Mucosa of stomach (tissue), 1 donor: ENCODE measurements at regions not wholly inside any gene's neighbourhood (a gene's known extent, or its start where the extent isn't known, plus 50 kb on each side); places are given as distances from the start of the nearest gene placed in this dataset.
"Not testable (repeated sequence)": the region's sequence is repeated elsewhere in the genome, so short reads cannot be mapped to it uniquely, and the experiment has no call there.

Experiments
- H3K27me3 ChIP-seq: one replicate; pipeline ENCODE4 v1.7.0; 2013; ENCODE audit warnings: mild to moderate bottlenecking, low read length; ENCODE audit not compliant: control insufficient read depth, insufficient read depth
- H3K36me3 ChIP-seq: one replicate; pipeline ENCODE4 v1.7.0; 2013; ENCODE audit warnings: low read length; ENCODE audit not compliant: control insufficient read depth, insufficient read depth
- H3K4me1 ChIP-seq: one replicate; pipeline ENCODE4 v1.7.0; 2013; ENCODE audit warnings: mild to moderate bottlenecking, low read length; ENCODE audit not compliant: control insufficient read depth, insufficient read depth
- H3K4me3 ChIP-seq: one replicate; pipeline ENCODE4 v1.7.0; 2013; ENCODE audit warnings: low read length
- H3K9ac ChIP-seq: one replicate; pipeline ENCODE4 v1.7.0; 2013; ENCODE audit warnings: mild to moderate bottlenecking, low read length, moderate library complexity
- H3K9me3 ChIP-seq: one replicate; pipeline ENCODE4 v1.7.0; 2013; ENCODE audit warnings: mild to moderate bottlenecking, low read length, moderate library complexity; ENCODE audit not compliant: control insufficient read depth
- donor health status: Pancreatic carcinoma.

DNA sequence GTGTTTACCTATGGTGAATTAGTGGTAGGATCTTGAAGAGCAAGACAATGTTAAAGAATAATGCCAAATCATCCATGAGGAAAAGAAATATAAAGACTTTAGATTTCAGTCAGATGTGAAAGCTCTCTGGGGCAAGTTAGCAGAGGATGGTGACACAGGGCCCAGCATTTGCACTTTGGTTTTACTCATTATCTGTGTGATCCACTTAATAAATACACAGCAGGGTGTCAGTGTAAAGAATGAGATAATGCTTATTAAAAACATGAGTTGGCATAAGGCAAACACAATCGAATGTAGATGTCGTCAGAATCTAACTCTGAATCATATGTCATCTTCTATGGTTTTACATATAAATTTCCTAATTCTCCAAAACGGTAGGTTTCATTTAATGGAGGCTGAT lies 130.4 kb upstream of the PREP start:
- no peak overlapping the region for H3K4me3 ChIP-seq
- H3K4me1 ChIP-seq: no peaks in the 10 kb centered on the region
- no peak overlapping the region for H3K9ac ChIP-seq
- no peaks in the 10 kb centered on the region for H3K9me3 ChIP-seq
- no peaks in the 10 kb centered on the region for H3K27me3 ChIP-seq
- H3K36me3 ChIP-seq: no peaks in the 10 kb centered on the region

DNA sequence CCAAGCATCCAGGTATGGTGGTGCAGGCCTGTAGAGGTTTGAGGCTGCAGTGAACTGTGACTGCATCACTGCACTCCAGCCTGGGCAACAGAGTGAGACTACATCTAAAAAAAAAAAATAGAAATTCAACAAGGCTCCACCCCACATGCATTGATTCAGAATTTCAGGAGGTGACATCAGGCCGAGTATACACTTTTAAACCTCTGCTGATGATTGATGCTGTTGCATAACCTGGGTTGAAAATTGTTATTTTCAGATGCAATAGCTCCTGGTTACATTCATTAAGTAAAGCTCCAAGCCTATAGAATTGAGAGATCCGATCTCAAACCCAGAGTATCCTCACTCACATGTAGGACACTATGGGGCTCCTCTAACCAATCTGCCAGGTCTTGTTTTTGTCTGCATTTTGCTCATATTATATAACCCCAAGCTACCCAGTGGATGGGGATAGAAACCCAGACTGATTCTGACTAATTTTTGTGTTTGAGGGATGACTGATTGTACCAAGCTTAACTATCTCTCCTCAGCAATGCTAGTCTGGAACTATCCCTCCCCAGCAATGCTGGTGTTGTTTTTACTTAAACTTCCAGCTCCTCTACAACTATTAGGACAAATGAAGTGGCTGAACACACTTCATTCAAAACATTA lies 123.5 kb upstream of the PREP start:
- no peaks in the 10 kb centered on the region for H3K27me3 ChIP-seq
- no peaks in the 10 kb centered on the region for H3K36me3 ChIP-seq
- H3K9ac ChIP-seq: no peak overlapping the region
- H3K4me3 ChIP-seq: no peak overlapping the region
- H3K9me3 ChIP-seq: no peaks in the 10 kb centered on the region
- no peaks in the 10 kb centered on the region for H3K4me1 ChIP-seq

DNA sequence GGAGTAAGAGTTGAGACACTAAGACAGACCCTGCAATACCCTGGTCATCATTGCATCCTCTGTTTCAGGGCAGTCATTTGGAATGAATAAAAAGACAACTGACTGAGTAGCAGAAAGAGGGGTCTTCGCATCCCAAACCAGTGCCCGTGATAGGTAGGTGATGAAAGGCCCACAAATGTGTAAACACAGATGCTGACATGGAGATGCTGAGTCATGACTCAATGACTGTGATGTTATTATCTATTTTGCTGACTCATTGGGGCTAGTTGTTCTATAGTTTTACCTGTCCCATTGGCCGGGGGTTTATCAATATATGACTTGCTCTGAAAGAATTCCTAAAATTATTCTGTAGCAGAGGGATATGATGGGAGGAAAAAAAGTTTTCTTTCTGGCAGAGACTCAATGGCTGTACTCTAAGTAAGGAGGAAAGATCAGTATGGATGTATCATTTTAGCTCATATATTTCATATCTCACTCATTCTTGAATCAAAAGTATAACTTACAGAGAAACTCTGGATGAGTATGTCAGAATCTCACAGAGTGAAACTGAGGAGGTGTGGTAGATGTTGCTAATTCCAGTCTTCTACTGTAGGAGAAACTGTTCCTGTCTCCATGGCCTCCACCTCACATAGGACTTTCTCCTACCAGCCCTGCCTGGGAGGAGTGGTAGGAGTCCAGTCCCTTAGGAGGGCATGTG lies 119.9 kb upstream of the PREP start:
- Histone ChIP-seq H3K4me1 (no peaks in the 10 kb centered on the region), H3K27me3 (no peaks in the 10 kb centered on the region), H3K36me3 (no peaks in the 10 kb centered on the region), H3K9me3 (no peaks in the 10 kb centered on the region), H3K4me3 (no peak overlapping the region), H3K9ac (no peak overlapping the region)

DNA sequence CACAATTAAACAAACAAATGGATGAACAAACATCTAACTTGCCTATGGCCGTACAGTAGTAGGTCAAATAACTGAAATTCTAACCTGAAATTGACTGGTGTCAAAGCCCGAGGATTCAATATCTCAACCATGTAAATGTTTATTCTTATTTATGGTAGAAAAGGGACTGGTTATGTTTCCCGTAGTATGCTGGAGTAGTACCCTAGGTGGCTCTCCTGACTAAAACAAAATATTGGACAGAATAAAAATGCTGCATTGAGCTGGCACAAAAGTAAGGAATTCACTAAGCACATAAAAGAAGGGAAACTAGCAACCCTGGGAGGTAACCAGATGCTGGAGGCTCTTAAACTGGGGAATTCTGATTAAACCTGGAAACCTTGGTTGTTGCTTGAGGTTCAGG lies 117.1 kb upstream of the PREP start:
- H3K36me3 ChIP-seq: no peaks in the 10 kb centered on the region

DNA sequence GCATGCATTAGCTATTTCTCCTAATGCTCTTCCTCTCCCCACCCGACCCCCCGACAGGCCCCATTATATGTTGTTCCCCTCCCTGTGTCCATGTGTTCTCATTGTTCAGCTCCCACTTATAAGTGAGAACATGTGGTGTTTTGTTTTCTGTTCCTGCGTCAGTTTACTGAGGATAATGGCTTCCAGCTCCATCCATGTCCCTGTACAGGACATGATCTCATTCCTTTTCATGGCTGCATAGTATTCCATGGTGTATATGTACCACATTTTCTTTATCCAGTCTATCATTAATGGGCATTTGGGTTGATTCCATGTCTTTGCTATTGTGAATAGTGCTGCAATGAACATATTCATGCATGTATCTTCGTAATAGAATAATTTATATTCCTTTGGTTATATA lies 116.1 kb upstream of the PREP start:
- not testable (repeated sequence) for H3K9ac ChIP-seq, H3K4me3 ChIP-seq, H3K36me3 ChIP-seq, H3K9me3 ChIP-seq, H3K27me3 ChIP-seq, H3K4me1 ChIP-seq

More for the DNA sequence above, 117.1 kb upstream of the PREP start:
- Histone ChIP-seq H3K9me3 (no peaks in the 10 kb centered on the region), H3K4me1 (no peaks in the 10 kb centered on the region), H3K4me3 (no peak overlapping the region), H3K9ac (no peak overlapping the region), H3K27me3 (no peaks in the 10 kb centered on the region)

DNA sequence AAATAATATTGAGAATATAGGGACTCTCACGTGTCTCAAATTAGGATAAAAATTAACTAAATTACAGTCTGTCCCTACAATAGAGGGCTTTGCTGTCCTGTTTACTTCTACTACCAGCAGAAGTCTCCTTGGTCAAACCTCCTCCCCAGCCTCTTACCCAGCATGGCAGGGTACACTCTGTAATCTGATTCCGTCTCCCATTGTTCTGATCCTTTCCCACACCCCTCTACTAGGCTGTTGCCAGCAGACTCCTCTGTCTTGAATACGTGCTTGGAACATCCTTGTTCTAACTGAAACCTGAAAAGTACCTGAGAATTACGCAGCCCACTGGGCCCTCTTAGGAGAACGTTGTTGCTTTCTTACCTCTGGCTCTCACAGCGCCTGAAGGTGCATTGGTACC lies 112.2 kb upstream of the PREP start:
- Histone ChIP-seq H3K9me3 (no peaks in the 10 kb centered on the region), H3K27me3 (no peaks in the 10 kb centered on the region), H3K36me3 (no peaks in the 10 kb centered on the region)

DNA sequence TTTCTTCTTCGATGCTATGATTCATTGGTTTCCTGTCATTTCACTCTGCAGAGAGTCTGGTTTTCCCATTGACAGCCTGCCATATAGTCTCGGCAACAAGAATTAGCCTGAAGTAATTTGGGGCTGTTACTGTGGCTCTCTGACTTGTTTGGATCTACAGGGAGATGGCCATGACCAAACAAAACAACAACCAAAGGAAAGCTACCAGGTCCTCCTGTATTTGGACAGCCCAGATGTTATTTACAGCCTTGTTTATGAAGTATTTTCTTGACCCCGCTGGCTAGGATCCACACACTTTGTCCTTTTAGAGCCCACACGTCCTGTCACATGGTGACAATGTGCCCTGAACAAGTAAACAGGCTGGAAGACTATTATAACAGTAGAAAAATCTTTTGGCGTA lies 111.4 kb upstream of the PREP start:
- no peak overlapping the region for H3K9ac ChIP-seq
- no peaks in the 10 kb centered on the region for H3K27me3 ChIP-seq
- H3K9me3 ChIP-seq: no peaks in the 10 kb centered on the region
- no peaks in the 10 kb centered on the region for H3K36me3 ChIP-seq
- H3K4me3 ChIP-seq: no peak overlapping the region
- no peaks in the 10 kb centered on the region for H3K4me1 ChIP-seq

More for the DNA sequence above, 112.2 kb upstream of the PREP start:
- no peak overlapping the region for H3K9ac ChIP-seq
- H3K4me3 ChIP-seq: no peak overlapping the region
- H3K4me1 ChIP-seq: no peaks in the 10 kb centered on the region

DNA sequence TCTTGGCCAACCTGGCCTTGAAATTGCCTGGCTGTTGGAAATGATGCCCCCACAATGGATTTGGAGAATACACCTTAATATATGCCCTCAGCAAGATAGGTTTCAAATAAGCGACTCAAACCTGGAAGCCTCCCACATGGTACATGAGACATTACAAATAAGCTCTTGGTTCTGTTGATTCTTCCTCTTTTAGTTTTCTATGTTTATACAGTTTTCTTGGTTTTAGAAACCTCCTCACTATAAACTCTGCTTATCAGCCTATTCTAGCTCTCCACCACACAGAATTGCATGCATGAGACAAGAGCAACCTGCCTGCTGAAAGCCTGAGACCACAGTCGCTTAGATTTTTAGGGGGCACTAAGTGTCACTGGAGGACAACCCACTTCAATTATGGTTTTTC lies 108.8 kb upstream of the PREP start:
- no peak overlapping the region for H3K4me3 ChIP-seq
- H3K9ac ChIP-seq: no peak overlapping the region
- H3K36me3 ChIP-seq: no peaks in the 10 kb centered on the region
- no peaks in the 10 kb centered on the region for H3K9me3 ChIP-seq
- no peaks in the 10 kb centered on the region for H3K4me1 ChIP-seq
- H3K27me3 ChIP-seq: no peaks in the 10 kb centered on the region

DNA sequence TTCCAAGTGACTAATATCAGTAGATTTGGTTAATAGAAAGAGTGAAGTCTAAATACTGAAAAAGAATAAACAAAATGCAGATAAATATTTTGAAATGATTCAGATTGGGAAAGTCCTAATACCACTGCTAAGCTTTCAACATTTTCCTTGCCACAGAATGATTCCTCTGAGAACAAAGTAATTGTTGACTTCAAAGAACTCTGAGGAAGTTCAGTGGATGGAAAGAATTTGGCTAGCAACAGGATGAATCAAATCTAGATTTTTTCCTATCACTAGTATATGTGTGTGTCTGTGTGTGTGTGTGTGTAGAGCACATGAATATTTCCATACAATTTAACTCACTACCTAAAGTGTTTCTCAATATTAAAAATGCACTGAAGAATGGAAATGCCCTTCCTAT lies 107.9 kb upstream of the PREP start:
- no peaks in the 10 kb centered on the region for H3K9me3 ChIP-seq
- no peaks in the 10 kb centered on the region for H3K4me1 ChIP-seq
- no peaks in the 10 kb centered on the region for H3K36me3 ChIP-seq
- H3K27me3 ChIP-seq: no peaks in the 10 kb centered on the region
- no peak overlapping the region for H3K4me3 ChIP-seq
- H3K9ac ChIP-seq: no peak overlapping the region

DNA sequence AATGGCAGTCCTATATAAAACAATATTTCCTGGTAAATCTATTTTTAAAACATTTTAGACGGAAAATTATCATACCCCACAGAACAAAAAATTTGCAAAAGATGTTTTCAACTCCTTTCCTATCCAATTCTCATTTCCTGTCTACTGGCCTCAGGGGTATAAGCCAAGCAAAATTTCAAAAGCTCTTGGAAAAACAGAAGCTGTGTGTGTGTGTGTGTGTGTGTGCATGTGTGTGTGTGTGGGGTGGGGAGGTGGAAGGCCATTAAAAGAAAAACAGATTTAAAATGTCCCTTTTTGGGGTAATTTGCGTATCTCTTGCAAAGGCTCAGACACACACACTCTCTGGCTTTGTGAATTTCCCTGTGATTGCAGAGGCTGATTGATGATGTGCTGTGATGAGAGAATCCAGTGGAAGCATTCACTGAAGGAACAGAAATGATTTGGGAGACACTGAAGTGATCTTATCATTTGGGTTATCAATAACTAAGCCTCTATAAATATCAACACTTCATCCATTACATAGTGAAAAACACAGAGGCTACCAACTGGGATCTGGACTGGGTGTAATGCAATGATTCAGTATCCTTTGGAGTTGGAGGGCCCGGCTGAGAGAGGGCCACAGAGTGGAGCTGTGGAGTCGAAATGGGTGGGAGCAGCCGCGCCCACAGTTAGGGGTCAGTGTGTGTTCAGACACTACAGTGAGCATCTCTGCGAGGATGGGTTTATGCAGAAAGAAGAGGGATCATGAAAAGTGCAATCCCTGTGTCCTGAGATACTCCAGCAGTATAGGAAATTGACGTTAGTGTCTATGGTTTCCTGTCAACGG lies 106.8 kb upstream of the PREP start:
- Histone ChIP-seq H3K36me3 (no peaks in the 10 kb centered on the region), H3K4me3 (no peak overlapping the region), H3K27me3 (no peaks in the 10 kb centered on the region), H3K4me1 (no peaks in the 10 kb centered on the region), H3K9me3 (no peaks in the 10 kb centered on the region), H3K9ac (no peak overlapping the region)

DNA sequence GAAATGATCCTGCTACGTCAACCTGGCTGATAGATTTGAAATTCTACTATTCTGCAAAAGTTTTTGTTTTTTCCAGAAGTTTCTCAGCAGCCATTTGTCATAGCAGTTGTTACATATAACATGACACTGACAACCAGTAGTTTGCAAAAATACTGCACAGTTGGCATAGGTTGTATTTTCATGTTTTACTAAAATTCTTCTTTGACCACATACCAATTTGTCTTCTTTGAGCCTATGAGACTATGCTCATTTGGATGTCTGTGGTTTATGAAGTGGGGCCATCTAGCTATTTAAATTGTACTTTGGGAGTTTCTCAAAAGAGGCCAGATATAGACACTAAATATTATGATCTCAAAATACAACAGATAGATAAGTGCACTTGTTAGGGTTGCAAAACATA lies 104.9 kb upstream of the PREP start:
- no peaks in the 10 kb centered on the region for H3K36me3 ChIP-seq
- no peak overlapping the region for H3K4me3 ChIP-seq
- H3K27me3 ChIP-seq: no peaks in the 10 kb centered on the region
- H3K9ac ChIP-seq: no peak overlapping the region
- H3K4me1 ChIP-seq: no peaks in the 10 kb centered on the region
- H3K9me3 ChIP-seq: no peaks in the 10 kb centered on the region

DNA sequence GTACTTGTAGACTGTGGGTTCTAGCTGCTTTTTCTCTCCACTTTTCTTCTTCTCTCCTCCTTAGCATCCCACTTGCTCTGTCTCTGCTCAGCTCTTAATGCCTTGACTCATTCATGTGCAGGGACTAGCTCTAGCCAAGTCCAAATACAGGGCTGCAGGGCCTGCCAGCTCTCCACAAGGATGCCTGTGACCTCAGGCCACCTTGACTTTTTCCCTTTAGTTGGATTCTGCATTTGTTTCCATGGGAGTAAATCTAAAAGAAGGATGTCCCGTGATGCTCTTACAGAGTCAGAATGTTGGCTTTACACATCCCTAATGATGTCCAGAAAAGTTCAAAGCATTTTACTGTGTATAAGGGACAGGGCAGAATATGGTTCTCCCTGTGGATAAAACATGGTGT lies 101.8 kb upstream of the PREP start:
- Histone ChIP-seq H3K4me3 (no peak overlapping the region), H3K36me3 (no peaks in the 10 kb centered on the region), H3K4me1 (no peaks in the 10 kb centered on the region), H3K9ac (no peak overlapping the region), H3K27me3 (no peaks in the 10 kb centered on the region), H3K9me3 (no peaks in the 10 kb centered on the region)
